ENCODE measurements at regions not wholly inside any gene's neighbourhood (a gene's known extent, or its start where the extent isn't known, plus 50 kb on each side); places are given as distances from the start of the nearest gene placed in this dataset.

DNA sequence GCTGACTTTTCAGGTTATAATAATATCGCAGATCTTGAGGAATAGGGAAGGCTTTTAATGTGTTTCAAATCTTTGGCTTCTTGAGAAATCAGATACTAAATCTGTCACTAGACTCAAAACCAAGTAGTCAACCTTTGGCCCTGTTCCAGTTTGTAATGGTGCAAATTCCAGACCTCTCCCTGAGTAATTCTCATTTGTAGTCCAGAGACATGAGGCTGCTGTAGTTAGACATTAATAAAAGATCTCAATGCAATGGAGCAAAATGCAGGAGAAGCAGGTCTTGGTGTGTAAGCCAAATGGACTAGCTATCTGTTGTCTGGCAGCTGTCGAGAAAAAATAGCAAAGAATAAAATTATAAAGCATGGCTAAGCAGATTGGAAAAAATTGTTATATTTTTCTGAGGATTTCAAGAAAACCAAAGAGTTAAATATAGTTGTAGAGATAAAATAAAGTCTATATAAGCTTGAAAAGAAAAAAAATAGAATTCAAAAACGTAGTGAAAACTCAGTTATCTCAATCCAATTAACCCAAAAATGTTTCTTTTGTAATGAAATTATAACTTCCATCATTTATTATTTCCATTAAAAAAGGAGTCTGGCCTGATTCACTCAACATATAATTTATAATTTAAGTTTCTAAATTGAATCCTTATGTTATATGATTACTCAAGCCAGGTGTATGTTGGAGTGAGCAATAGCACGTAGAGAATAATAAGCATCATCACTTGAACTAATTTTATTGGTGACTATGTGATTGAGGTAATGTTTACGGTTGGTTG, 161.5 kb upstream of the ADGRB3 start:
- FAIRE-seq (no peak), DNase-seq (ENCODE audit: insufficient read length, low spot score) (no peak)
- TF ChIP-seq, protein P1, sequence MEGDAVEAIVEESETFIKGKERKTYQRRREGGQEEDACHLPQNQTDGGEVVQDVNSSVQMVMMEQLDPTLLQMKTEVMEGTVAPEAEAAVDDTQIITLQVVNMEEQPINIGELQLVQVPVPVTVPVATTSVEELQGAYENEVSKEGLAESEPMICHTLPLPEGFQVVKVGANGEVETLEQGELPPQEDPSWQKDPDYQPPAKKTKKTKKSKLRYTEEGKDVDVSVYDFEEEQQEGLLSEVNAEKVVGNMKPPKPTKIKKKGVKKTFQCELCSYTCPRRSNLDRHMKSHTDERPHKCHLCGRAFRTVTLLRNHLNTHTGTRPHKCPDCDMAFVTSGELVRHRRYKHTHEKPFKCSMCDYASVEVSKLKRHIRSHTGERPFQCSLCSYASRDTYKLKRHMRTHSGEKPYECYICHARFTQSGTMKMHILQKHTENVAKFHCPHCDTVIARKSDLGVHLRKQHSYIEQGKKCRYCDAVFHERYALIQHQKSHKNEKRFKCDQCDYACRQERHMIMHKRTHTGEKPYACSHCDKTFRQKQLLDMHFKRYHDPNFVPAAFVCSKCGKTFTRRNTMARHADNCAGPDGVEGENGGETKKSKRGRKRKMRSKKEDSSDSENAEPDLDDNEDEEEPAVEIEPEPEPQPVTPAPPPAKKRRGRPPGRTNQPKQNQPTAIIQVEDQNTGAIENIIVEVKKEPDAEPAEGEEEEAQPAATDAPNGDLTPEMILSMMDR (IDR thresholded peaks at IDR 0.05; ENCODE audit: insufficient read depth, missing control alignments) = no peak

DNA sequence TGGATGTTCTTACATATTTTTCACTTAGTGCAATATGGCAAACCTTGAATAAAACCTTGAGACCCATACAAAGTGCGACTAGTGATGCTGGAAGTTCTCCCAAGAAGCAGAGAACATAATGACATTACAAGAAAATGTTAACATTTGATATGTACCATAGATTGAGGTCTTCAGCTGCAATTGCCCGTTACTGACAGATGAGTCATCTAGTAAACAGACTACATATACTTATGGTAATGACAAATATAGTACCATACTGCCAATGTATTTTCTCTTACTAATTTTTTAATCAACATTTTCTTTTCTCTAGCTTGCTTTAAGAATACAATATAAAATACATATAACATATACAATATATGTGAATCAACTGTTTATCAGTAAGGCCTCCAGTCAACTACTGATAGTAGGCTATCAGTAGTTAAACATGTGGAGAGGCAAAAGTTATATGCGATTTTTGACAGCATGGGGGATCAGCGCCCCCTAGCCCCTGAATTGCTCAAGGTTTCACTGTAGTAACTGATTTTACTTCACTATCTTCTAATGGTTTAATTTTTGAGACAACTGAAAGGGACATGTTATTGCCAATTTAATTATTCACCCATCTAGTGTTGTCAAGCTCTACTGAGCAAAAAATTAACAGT, 166.7 kb upstream of the ADGRB3 start:
- TF ChIP-seq, protein P1 (IDR thresholded peaks at IDR 0.05; ENCODE audit: insufficient read depth, missing control alignments) = peak; percentile 37
- DNase-seq (ENCODE audit: insufficient read length, low spot score) (no peak), FAIRE-seq (no peak)

DNA sequence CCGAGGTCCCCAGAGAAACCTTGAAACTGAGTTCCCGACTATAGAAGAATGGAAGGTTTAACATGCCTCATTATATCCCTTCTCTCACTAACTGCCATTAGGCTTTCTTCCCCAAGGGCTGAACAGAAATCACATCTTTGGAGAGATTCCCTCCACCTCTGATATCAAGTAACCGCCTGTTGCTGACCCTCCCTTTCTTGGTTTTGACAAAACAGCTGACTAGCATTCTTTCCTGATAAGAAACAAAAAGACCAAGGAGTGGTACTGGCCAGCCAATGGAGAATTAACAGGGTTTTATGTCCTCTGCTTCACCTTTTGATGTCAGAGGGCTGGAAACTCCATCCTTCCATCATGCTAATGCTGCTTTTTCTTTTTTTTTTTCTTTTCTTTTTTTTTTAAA, 176.6 kb upstream of the ADGRB3 start:
- no peak for FAIRE-seq
- TF ChIP-seq, protein P1 (IDR thresholded peaks at IDR 0.05; ENCODE audit: insufficient read depth, missing control alignments) = no peak

DNA sequence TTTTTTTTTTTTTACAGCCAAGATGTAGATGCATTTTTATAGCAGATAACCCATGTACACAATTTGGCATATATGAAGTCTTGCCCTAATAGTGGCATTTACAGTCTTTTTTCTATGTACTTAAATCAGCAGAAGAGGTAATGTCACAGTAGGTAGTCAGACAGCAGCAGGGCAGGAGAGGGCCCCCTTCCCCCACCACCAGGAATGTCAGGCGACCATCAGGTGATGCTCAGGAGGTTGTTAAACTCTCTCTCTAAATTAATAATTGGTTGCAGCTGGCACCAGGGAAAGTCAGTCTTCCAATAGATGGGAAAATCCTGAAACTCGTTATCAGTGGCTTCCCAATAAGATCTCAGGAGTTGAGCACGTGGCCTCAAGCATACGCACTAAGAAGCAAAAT, 188.0 kb upstream of the ADGRB3 start:
- no peak for FAIRE-seq
- no peak for DNase-seq (ENCODE audit: insufficient read length, low spot score)
- TF ChIP-seq, protein P1 (IDR thresholded peaks at IDR 0.05; ENCODE audit: insufficient read depth, missing control alignments) = no peak

More for the DNA sequence above, 176.6 kb upstream of the ADGRB3 start:
- no peak for DNase-seq (ENCODE audit: insufficient read length, low spot score)

DNA sequence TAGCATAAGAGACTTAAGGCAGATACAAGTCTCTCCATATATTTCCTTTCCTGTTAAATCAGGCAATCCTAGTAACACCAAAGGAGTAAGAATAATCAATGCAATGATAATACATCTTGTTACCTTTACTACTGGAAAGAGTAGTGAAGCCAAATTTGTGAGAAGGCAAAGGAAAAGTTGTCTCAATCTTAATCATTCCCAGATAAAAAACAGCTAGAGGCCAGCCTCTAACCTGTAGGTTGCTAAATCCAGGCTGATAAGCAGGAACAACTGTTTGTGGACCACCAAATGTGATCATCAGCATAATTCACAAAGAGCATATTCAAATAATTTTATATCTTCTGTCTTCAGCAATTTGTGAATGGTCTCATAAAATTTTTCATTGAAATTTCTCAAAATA, 189.2 kb upstream of the ADGRB3 start:
- TF ChIP-seq, protein P1 (IDR thresholded peaks at IDR 0.05; ENCODE audit: insufficient read depth, missing control alignments) = no peak
- FAIRE-seq = no peak

DNA sequence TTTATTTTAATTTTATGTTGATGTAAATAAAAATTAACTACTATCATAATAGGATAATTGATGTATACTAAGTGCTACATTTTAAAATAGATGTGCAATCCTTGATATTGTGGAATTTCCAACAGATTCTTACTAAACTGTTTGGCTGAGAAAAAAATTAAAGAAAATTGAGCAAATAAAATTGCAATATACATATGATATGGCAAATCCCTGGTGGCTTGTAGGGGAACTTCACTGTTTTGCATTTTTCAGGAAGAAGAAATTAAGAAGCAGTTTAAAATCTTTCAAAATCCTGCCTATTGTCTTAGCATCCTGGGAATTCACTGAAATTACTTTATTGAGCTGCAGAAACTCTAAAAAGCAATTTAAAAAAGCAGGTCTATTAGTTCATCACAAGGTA, 191.4 kb upstream of the ADGRB3 start:
- FAIRE-seq (no peak), DNase-seq (ENCODE audit: insufficient read length, low spot score) (no peak)
- TF ChIP-seq, protein P1 (IDR thresholded peaks at IDR 0.05; ENCODE audit: insufficient read depth, missing control alignments) = no peak

More for the DNA sequence above, 189.2 kb upstream of the ADGRB3 start:
- no peak for DNase-seq (ENCODE audit: insufficient read length, low spot score)

DNA sequence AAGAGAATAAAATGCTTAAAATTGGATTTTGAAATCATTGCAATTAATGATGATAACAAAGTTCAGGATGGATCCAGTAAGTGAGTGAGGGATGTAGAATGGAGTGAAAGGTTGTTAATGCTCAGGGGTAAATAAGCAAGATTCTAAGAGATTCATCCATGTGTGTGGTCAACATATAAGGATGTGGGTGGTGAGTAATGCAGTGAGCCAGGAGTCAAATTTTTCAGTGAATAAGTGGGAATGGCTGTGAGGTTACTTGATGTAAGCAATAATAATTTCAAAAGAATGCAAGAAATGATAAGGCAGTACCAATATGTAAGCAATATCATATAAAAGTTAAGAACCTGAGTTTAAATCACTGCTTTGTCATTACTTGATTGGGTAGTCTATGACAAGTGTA, 207.5 kb upstream of the ADGRB3 start:
- FAIRE-seq = no peak
- no peak for DNase-seq (ENCODE audit: insufficient read length, low spot score)
- TF ChIP-seq, protein P1 (IDR thresholded peaks at IDR 0.05; ENCODE audit: insufficient read depth, missing control alignments) = no peak
